ENCODE measurements at regions not wholly inside any gene's neighbourhood (a gene's known extent, or its start where the extent isn't known, plus 50 kb on each side); places are given as distances from the start of the nearest gene placed in this dataset.

DNA sequence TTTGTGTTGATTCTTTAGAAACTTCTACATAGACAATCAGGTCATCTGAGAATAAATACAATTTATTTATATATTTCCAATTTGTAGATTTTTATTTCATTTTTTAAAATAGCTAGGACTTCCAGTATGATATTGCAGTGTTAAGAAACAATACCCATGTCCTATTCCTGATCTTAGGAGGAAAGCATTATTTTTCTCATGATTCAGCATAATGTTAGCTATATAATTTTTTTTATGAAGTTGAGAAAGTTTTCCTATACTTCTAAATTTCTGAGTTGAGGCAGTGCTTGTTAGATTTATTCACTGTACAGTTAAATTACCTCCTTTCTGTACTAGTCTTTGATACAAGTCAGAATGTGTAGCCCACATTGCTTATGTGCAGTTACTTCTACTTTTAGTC, 595.7 kb upstream of the HS6ST1 start:
- DNase-seq (ENCODE audit: low read depth), result no peak

DNA sequence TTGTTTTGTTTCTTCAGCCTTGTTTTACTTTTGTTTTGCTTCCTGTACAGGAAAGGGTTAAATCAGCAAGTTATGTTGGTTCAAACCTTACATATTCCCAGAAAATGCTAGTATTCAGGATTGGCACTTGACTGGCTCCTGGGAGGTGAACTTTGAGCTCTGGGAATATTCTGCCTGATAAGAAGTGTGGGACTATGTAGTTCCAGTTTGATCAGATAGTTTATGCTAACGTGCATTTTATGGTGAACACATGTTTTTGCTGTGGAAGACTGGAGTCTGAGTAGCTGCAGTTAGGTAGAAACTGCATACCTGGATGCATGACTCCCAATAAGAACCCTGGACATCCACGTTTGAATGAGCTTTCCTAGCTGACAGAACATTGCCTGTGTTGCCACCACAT, 603.1 kb upstream of the HS6ST1 start:
- DNase-seq (ENCODE audit: low read depth), result no peak

DNA sequence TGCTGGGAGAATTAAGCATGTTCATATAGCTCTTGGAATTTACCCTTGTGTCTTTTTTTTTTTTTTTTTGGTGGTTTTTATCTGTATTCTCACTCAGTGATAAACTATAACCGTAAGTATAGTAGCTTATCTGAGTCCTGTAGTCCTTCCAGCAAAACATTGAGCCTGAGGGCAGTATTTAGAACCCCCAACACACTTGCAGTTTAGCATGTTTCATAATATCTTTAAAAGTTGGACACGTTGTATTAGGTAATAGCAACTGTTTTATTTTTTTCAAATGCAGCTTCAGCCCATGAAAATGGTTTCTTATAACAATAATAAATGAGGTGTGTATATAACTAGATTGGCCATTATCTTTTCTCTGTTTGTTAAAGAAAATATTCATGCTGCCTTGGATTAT, 603.5 kb upstream of the HS6ST1 start:
- no peak for DNase-seq (ENCODE audit: low read depth)

DNA sequence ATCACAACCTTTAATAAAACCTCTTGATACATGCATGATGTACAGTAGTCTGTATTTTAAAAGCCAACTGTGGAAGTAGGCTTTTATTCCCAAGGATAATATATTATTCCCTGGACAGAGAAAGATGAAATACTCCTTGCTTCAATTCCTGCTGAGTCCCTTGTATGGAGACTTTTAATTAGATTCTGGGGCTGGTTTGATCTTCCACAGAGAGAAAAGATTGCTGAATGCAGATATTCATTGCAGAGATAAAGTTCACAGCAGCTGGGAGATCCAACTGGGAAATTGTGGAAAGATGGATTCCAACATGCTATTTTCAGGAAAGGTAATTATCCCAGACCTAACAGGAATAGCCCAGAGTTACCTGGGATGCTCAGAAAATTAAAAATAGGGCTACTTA, 607.0 kb upstream of the HS6ST1 start:
- DNase-seq (ENCODE audit: low read depth), result no peak

DNA sequence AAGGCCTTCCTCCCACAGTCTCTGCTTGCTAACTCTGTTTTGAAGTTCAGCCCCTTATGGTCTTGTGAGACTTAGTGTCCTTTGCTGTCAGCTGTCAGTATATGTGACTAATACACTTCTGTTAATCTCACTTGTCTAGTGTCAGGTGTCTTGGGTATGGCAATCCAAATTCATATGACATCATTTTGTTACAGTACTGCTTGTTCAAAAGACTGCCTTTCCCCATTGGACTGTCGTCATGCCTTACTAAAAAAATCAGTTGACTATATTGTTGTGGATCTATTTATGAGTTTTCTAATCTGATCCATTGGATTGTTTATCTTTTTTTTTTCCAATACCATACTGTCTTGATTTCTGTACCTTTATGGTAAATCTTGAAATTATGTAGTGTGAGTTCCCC, 611.4 kb upstream of the HS6ST1 start:
- peak; percentile 0 for DNase-seq (ENCODE audit: low read depth)

DNA sequence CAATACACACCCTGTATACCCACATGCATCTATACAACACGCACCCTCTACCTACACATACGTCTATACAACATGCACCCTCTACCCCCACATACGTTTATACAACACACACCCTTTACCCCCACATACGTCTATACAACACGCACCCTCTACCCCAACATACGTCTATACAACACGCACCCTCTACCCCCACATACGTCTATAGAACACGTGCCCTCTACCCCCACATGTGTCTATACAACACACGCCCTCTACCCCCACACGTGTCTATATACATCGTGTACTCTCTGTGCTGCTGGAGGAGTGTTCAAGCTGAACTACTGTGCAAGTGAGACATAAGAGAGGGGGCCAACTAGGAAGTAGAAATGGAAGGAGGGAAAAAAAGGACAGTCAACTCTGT, 621.7 kb upstream of the HS6ST1 start:
- no peak for DNase-seq (ENCODE audit: low read depth)

DNA sequence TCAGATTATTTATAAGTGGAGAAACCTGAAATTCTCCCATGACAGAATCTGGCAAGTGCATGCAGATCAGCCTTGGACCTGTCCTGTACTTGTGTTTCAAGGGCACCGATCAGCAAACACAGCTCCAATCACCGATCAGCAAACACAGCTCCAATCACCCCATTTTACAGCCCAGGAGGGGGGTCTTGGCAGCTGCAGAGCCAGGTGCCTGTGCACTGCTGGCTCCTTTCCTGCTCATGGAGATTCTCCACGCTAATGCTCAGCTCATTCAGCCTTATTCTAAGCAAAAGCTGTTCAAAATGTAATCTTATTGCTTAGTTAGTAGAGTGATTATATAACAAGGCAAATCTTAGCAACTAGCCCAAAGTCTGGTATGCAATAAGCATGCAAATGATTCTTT, 623.1 kb upstream of the HS6ST1 start:
- DNase-seq (ENCODE audit: low read depth), result no peak

DNA sequence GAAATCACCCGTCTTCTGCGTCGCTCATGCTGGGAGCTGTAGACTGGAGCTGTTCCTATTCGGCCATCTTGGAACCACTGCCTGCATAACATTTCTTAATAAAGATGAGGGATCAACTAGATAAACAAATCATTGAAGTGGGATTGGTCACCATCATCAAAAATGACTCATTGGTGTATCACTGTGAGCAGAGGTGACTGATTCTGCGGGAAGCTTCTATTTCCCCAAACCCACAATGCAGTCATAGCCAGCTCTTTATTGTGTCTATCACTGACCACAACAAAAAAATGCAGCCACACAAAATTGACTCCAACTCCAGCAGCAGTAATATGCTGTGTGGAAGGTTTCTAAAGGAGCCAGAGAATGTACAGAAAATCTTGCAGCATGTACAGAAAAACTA, 630.7 kb upstream of the HS6ST1 start:
- no peak for DNase-seq (ENCODE audit: low read depth)

DNA sequence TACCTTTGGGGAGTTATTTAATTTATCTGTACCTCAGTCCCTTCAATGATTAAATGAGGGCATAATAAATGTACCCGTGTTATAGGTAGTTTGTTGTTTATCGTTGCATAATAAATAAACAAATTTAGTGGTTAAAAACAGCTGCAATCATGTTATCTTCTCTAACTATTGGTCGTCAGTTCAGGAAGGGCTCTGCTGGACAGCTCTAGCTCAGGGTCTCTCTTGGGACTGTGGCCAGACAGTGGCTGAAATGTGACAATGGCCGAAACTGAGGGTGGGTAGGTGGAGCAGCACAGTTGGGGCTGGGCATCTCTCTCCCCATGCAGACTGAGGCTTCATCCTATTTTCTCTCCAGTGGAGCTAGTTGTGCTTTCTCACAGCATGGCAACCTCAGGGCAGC, 632.1 kb upstream of the HS6ST1 start:
- DNase-seq (ENCODE audit: low read depth), result no peak

DNA sequence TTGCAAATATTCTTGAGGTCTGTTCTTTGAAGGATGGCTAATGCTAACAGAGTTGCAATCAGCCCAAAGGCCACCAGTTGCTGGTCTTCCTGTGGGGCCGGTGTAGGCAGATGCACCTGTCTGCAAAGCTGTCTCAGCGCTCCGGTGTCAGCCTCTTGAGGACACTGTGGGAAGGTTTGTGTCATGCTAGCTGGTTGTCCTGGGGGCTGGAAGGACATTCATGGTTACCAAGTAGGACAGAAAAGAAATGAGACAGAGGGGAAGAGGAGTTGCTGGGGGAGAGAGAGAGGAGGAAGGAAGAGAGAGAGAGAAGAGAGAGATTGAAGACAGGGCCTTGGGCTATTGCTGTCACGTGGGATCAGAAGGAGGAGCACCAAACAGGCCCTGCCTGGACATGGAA, 639.6 kb upstream of the HS6ST1 start:
- no peak for DNase-seq (ENCODE audit: low read depth)

DNA sequence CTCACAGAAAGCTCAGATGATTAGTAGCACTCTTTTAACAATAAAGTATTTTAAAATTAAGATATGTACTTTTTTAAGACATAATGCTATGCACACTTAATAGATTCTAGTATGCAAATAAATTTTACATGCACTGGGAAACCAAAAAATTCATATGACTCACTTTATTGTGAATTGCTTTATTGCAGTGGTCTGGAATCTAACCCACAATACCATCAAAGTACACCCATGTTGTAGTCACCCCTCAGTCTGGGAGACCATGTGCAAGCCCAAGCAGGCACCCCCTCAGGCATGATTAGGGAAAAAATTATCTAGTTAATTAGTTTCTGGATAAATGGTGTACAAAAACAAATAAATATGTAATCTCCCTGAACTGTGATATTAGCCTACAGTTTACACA, 649.0 kb upstream of the HS6ST1 start:
- DNase-seq (ENCODE audit: low read depth), result no peak

DNA sequence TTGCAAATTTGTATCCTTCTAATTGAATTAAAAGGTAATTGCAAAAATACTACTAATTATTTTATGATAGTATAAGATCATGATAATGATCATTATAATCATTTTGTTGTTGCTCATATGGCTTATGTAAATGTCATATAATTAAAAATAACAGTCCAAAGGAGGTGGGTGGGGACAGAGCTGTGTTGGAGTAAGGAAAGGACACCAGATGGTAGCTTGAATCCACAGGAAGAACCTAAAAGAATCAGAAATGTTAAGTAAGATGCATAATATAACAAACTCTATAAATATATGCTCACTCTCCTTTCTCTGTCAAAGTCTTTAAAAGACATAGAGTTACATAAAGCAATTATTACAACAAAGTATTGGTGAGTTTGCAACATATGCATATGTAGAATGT, 650.7 kb upstream of the HS6ST1 start:
- DNase-seq (ENCODE audit: low read depth), result no peak

DNA sequence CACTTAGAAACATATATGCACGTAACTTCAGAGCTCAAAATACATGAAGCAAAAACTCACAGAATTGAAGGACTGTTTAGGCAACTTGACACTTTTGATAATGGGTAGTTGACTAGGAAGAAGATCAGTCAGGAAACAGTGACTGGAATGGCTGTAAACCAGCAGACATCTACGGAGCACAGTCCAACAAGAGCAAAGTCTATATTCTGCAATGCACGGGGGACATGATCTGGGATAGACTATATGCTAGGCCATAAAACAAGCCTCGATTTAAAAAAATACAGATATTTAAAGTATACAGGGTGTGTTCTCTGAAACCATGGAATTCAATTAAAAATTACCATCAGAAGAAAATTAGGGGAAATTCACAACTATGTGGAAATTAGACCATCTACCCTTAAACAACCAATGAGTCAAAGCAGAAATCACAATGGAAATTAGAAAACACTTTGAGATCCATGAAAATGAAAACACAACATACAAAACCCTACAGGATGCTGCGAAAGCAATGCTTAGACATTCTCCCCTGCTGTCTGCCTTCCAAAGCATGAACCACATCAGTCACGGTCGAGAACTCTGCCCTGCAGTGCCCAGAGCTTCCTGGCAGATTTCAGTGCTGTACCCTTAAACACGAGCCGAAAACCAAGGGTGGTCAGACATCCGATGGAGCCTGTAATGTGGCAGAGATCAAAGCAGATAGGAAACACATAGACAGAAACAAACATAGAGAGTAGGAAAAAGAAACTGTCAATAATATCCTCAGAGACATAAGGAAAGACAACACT, 651.9 kb upstream of the HS6ST1 start:
- DNase-seq (ENCODE audit: low read depth), result no peak

DNA sequence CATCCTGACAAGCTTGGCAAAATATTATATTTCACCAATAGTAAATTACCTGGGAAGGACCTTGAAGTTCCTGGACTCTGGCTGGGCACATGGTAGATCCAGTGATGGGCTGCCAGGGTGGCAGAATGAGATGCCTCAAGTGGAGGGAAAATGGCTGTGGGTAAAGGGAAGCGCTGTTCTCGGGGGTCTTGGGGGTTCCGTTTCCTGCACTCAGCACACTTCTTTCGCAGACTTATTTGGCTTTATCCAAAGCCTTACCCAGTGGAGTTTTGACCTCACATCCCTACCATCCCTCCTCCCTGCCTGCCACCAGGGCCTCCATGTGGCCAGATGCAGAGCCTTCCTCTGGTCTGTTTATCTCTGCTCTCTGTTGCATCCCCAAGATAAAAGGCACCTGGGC, 654.9 kb upstream of the HS6ST1 start:
- DNase-seq (ENCODE audit: low read depth), result no peak

DNA sequence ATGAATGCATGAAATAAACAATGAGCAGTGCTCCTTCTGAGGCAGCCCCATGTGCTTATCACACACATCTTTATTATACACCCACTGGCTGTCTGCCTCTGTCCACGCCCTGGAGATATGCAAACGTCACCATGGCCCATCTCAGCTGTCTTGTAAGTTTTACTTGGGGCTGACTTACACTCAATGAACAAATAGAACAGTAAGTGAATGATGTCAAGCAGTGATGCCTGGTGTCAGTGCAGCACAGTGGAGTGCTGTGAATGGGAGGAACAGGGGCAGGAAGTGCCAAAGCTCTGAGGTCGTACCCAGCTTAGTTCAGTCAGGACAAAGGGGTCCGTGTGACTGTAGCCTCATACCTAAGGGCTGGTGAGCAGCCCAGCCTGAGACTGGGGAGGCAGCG, 659.5 kb upstream of the HS6ST1 start:
- no peak for DNase-seq (ENCODE audit: low read depth)

DNA sequence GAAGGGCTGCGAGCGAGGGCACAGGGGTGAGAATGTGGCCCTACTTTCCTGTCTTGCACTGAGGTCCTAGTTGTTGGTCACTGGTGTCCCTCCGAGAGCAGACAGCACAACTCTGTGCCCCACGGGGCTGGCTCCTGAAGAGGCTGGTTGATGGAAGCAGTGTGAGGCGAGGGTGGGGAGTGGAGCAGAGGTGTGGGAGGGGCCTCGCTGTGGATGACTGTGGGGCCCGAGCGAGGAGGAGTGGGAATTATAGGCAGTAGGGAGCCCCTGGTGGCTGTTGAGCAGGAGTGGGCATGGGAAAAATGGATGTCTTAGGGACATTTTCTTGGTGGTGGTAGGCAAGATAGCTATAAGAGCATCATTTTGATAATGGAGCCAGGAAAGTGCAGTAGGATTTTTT, 660.5 kb upstream of the HS6ST1 start:
- no peak for DNase-seq (ENCODE audit: low read depth)

DNA sequence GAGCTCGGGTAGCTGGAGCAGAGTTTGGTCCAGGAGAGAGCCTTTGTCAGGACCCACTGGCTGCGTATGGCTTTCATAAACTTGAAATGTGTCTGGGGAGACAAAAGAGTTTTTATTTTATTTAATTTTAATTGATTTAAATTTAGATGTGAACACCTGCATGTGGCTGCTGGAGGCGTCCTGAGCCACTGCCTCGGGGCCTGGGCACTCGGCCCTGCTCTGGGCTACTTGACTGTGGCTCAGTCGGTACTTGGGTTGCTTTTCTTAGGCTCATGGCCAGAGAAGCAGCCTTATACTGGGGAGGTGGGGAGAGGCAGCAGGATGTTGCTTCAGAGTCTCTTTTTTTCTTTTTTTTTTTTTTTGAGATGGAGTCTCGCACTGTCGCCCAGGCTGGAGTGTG, 661.8 kb upstream of the HS6ST1 start:
- no peak for DNase-seq (ENCODE audit: low read depth)

DNA sequence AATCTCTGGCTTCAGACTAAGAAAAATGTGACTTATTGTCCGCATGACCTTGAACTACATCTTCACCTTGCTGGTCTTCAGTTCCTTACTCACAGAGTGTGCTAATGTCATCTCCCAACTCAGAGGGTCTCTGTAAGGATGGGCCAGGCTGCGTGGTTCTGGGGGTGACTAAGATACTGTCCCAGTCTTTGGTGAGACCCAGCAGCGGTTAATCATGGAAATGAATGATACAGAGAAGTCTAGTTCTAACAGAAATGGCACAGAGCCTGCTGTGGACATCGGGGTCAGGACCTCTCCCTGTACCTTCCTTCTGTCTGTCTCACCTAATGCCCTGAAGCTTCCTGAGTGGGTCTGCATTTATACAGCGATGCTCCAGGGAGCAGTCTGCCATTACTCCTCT, 662.7 kb upstream of the HS6ST1 start:
- DNase-seq (ENCODE audit: low read depth), result no peak

DNA sequence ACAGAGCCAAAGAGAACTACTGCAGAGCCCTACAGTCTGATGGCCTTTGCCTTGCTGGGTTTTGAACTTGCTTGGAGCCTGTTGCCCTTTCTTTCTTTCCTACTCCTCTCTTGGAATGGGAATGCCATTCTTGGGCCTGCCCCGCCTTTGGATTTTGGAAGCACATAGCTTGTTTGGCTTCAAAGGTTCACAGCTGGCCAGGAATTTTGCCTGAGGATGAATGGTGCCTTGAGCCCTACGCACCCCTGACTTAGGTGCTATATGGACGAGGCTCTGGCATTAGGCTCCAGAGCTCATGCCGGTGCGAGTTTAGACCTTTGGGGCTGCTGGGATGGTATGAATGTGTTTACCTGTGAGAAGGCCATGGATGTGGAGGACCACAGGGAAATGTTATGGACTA, 663.3 kb upstream of the HS6ST1 start:
- DNase-seq (ENCODE audit: low read depth), result no peak

DNA sequence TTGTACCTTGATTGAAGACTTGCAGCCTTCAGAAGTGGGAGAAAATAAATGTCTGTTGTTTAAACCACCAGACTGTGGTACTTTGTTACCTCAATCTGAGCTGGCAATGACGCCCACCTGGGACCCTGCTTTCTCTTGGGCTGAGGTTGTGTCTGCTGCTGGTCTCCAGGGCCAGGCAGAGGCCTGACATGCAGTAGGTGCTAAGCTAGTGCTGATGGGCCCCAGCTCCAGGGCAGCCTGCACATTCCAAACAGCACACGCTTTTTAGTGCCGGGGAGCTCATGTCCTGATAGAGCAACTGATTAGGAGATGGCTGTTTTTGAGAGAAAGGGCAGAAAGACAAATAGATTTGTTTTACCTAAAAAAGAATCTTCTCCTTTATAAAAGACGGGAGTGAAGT, 664.0 kb upstream of the HS6ST1 start:
- no peak for DNase-seq (ENCODE audit: low read depth)

DNA sequence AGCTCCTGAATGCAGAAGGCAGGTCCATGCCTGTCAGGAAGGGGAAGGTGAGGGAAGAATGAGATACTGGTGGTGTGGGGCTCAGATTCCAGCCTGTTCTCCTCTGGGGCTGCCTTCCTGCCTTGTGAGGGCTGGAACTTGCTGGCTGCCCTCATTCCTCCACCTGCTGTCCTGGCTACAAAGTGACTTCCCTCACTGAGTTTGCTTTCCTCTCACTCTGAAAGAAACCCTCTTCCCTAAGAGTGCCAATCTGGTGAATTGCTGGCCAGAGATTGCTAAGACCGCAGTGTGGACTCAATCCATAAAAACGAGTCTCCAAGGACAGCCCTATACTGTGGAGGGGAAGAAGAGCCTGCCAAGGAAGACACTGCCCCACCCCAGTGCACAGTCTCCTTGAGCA, 664.4 kb upstream of the HS6ST1 start:
- no peak for DNase-seq (ENCODE audit: low read depth)

DNA sequence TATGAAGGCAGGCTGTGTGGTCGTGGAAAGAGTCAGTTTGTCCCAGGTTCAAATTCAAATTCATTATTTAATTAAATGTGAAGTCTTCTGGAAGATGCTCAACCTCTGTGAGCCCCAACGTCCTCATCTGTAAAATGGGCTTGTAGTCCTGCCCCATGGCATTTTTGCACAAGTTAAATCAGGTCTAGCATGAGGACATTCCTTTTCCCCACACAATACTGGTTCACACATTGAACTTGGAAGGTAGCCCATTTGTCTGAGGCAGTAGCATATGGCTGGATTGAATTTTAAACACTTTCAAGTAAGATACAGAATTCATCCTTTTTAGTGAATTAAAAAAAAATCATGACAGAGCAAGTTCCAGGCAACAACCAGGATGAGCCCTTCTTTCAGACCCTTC, 665.4 kb upstream of the HS6ST1 start:
- no peak for DNase-seq (ENCODE audit: low read depth)

DNA sequence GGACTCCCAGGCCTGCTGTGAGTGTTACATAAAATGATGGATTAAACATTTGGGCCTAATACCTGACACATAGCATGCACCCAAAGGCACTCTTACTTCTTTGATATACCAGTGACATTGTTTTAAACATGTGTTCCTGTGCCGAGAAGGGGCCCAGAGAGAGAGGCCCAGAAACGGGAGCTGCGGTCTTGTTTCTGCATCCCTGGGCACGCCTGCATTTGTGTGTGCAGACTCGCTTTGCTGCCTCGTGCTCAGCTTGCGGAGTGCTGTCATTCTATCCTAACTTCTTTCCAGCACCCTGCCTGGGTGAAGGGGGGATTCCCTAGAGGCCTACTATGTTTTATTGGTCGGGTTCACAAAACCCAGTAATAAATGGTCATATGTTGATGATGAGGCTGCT, 666.2 kb upstream of the HS6ST1 start:
- DNase-seq (ENCODE audit: low read depth), result no peak
